ENCODE measurements at regions not wholly inside any gene's neighbourhood (a gene's known extent, or its start where the extent isn't known, plus 50 kb on each side); places are given as distances from the start of the nearest gene placed in this dataset.

GRCh38 chr14:71661441-71661840 lies 270.8 kb upstream of the RGS6 start:
- H3K27ac ChIP-seq: no peak overlapping the region
- no peak overlapping the region for H3K4me3 ChIP-seq
- no peak for TF ChIP-seq POLR2AphosphoS5 (IDR thresholded peaks at IDR 0.05)
- TF ChIP-seq EP300 (IDR thresholded peaks at IDR 0.05): no peak
- TF ChIP-seq POLR2A (IDR thresholded peaks at IDR 0.05): no peak
- no peak for TF ChIP-seq CTCF (IDR thresholded peaks at IDR 0.05)
- DNase-seq (no peak), ATAC-seq (ENCODE audit: low FRiP score in 2 of 2) (no peak)
- peaks cover 0 to 7% (median 0%) of the 10 kb centered on the region in 4 donors for H3K4me1 ChIP-seq
- peaks cover 0 to 17% (median 8%) of the 10 kb centered on the region in 4 donors for H3K36me3 ChIP-seq
- H3K27me3 ChIP-seq: no peaks in the 10 kb centered on the region
- H3K9me3 ChIP-seq: no peaks in the 10 kb centered on the region
- 95 to 97% methylated on average over 5 of the region's 5 CpGs for WGBS, 2 donors

GRCh38 chr14:71662291-71662790 lies 269.9 kb upstream of the RGS6 start:
- Histone ChIP-seq H3K27ac (no peak overlapping the region), H3K4me1 (peaks cover 0 to 7% (median 0%) of the 10 kb centered on the region in 4 donors), H3K27me3 (no peaks in the 10 kb centered on the region), H3K9me3 (no peaks in the 10 kb centered on the region), H3K36me3 (peaks cover 0 to 17% (median 8%) of the 10 kb centered on the region in 4 donors), H3K4me3 (no peak overlapping the region)
- TF ChIP-seq POLR2AphosphoS5 (IDR thresholded peaks at IDR 0.05) (no peak), EP300 (IDR thresholded peaks at IDR 0.05) (no peak), CTCF (IDR thresholded peaks at IDR 0.05) (no peak), POLR2A (IDR thresholded peaks at IDR 0.05) (no peak)
- no peak for ATAC-seq (ENCODE audit: low FRiP score in 2 of 2)
- 95 to 100% methylated on average over 4 of the region's 4 CpGs for WGBS, 2 donors
- DNase-seq: no peak

GRCh38 chr14:71665157-71665556 lies 267.1 kb upstream of the RGS6 start:
- WGBS, 2 donors: 41 to 67% methylated on average over 1 of the region's 1 CpG
- TF ChIP-seq POLR2A (IDR thresholded peaks at IDR 0.05) (no peak), POLR2AphosphoS5 (IDR thresholded peaks at IDR 0.05) (no peak), EP300 (IDR thresholded peaks at IDR 0.05) (no peak), CTCF (IDR thresholded peaks at IDR 0.05) (no peak)

GRCh38 chr14:71665781-71666180 lies 266.4 kb upstream of the RGS6 start:
- TF ChIP-seq EP300 (IDR thresholded peaks at IDR 0.05) (no peak), POLR2AphosphoS5 (IDR thresholded peaks at IDR 0.05) (no peak), POLR2A (IDR thresholded peaks at IDR 0.05) (no peak), CTCF (IDR thresholded peaks at IDR 0.05) (no peak)
- whole genome bisulfite sequencing, 2 donors: 89 to 91% methylated on average over 2 of the region's 2 CpGs
- H3K27me3 ChIP-seq: no peaks in the 10 kb centered on the region
- no peaks in the 10 kb centered on the region for H3K9me3 ChIP-seq
- peaks cover 0 to 17% (median 8%) of the 10 kb centered on the region in 4 donors for H3K36me3 ChIP-seq
- H3K4me3 ChIP-seq: no peak overlapping the region
- ATAC-seq (ENCODE audit: low FRiP score in 2 of 2) (no peak), DNase-seq (no peak)
- H3K4me1 ChIP-seq: no peaks in the 10 kb centered on the region
- H3K27ac ChIP-seq: no peak overlapping the region

More at GRCh38 chr14:71665157-71665556, 267.1 kb upstream of the RGS6 start:
- no peaks in the 10 kb centered on the region for H3K4me1 ChIP-seq
- DNase-seq (no peak), ATAC-seq (ENCODE audit: low FRiP score in 2 of 2) (no peak)
- no peaks in the 10 kb centered on the region for H3K27me3 ChIP-seq
- H3K9me3 ChIP-seq: no peaks in the 10 kb centered on the region
- no peak overlapping the region for H3K4me3 ChIP-seq
- H3K27ac ChIP-seq: no peak overlapping the region
- peaks cover 0 to 17% (median 8%) of the 10 kb centered on the region in 4 donors for H3K36me3 ChIP-seq

- no peaks in the 10 kb centered on the region for H3K4me1 ChIP-seq
- H3K36me3 ChIP-seq: peaks cover 0 to 15% (median 5%) of the 10 kb centered on the region in 4 donors
- no peak for DNase-seq
- H3K27me3 ChIP-seq: no peaks in the 10 kb centered on the region
- H3K4me3 ChIP-seq: no peak overlapping the region
- no peaks in the 10 kb centered on the region for H3K9me3 ChIP-seq
- ATAC-seq (ENCODE audit: low FRiP score in 2 of 2): no peak
- TF ChIP-seq EP300 (IDR thresholded peaks at IDR 0.05): no peak
- H3K27ac ChIP-seq: no peak overlapping the region
- 79 to 83% methylated on average over 2 of the region's 2 CpGs for WGBS, 2 donors
Measured at GRCh38 chr14:71666571-71667145, 265.6 kb upstream of the RGS6 start.
